Right ventricle myocardium superior (tissue), 1 donor: ENCODE measurements at regions not wholly inside any gene's neighbourhood (a gene's known extent, or its start where the extent isn't known, plus 50 kb on each side); places are given as distances from the start of the nearest gene placed in this dataset.
"Not testable (repeated sequence)": the region's sequence is repeated elsewhere in the genome, so short reads cannot be mapped to it uniquely, and the experiment has no call there.

Experiments
- ATAC-seq: fragments of 200-7000 bp; cut with Tn5 transposase; one replicate; pipeline ENCODE4 v1.9.1; 2020; ENCODE audit warnings: mild to moderate bottlenecking; ENCODE audit not compliant: poor library complexity
- DNase-seq: peaks from one replicate; pipeline ENCODE4 v3.0.0-alpha.2; 2020
- intact Hi-C: fragments of 100-400 bp; cut with DNase I; formaldehyde crosslinking; loops from one replicate; pipeline ENCODE4 v1.11.2; 2022
- donor health status: DM: no; HTN: yes; CAD: no; lungs with severe emphysema.

- no peak for ATAC-seq
- intact Hi-C loops: no loop called here
- no peak for DNase-seq
Observed at GRCh38 chr4:8694226-8694625, 101.7 kb downstream of the CPZ start.

DNA sequence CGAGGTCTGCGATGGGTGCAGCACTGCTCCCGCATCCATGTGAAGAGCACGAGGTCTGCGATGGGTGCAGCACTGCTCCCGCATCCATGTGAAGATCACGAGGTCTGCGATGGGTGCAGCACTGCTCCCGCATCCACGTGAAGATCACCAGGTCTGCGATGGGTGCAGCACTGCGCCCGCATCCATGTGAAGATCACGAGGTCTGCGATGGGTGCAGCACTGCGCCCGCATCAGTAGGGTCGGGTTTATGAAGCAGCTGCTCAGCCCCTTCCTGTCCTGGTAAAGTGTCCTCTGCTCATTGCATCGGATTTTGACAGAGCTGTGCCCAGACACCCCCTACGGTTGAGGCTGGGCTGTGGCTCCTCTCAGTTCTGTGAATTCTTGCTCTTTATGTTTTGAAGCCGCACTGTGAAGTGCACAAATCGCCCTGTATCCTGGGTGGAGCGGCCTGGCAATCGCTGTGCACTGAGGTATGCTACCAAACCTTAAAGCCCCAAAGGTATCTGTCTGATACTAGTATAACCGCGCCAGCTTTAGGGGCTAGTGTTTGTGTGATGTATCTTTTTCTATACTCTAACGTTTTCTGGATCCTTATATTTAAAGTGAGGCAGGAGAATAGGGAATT, 98.7 kb downstream of the CPZ start:
- DNase-seq: no peak
- intact Hi-C loops: no loop called here

DNA sequence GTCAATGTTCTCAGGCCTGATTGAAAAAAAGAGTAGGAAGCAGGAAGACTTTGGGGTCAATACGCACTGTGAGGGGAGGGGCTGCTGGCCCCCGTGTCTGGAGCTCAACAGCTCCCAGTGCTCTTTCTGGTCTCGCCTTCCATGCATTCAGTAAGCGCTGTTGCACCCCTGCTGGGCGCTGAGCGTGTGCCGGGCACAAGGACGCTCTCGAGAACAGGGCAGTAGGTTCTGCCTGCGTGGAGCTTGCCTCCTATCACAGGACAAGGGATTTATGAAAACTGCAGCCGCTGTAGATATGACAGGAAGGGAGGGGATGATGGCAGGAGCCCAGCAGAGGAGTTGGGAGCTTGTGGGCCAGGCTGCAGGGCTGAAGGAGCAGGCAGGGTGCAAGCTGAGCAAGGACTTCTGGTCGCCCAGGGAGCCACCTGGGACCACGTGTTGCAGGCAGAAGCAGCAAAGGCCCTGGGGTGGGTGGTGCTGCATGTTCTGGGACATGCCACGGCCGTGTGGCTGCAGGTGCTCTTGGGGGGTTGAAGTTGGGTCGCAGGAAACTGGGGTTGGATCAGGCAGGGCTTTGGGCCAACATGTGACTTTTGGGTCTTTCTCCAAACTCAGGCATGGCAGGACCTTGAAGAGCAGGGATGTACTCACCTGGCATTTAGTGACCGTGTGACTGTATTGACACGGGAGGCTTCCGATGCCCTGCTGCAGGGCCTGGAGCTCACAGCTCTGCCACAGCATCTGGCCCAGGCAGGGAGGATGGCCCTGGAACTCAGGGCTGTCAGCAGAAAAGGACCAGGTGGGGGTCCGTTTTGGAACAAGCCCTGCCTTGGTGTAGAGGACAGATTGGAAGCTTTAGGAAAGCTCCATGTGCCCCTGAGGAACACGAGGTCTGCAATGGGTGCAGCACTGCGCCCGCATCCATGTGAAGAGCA, 97.9 kb downstream of the CPZ start:
- DNase-seq: no peak
- intact Hi-C loops: no loop called here
- no peak for ATAC-seq

More for the DNA sequence above, 98.7 kb downstream of the CPZ start:
- no peak for ATAC-seq

DNA sequence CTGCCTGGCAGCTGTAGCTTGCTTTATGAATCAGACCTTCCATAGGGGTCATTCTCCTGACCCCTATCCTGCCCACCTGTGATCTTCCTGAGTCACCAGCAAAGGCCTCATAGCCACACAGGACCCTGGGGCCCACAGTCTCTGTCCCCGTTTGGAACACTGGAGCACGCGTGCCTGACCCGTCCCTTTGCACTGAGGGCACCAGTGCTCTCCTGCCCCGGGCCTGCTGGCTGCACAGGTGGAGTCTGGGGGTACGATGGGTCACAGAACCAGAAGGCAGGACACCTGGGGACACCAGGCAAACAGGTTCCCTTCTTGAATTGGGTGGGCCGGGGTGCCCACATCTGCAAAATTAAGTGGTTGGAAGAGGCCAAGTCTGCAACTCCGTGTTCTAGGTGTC, 97.2 kb downstream of the CPZ start:
- no peak for ATAC-seq
- no peak for DNase-seq
- intact Hi-C loops: no loop called here

DNA sequence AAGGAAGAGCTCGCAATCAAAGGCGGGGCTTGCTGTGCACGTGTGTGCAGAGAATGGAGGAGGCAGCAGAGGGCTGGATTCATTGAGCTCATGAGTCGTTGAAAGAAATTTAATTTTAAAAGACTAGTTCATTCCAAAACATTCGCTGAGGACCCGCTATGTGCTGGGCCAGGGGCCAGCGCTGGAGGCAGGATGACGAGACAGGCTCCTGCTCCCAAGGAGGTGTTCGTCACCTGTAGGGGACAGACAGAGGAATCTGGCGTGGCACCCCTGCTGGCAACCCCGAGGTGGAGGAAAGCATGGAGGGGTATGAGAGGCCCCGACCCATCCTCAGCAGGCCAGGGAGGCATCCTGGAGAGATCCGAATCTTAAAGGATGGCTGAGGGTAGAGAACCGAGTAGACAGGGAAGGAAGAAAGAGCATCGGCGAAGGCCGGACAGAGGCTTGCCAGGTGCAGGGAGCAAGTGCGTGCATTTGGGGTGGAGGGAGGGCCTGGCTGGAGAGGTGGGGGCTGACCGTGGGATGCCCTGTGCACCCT, 96.4 kb downstream of the CPZ start:
- DNase-seq (no peak), ATAC-seq (no peak)

DNA sequence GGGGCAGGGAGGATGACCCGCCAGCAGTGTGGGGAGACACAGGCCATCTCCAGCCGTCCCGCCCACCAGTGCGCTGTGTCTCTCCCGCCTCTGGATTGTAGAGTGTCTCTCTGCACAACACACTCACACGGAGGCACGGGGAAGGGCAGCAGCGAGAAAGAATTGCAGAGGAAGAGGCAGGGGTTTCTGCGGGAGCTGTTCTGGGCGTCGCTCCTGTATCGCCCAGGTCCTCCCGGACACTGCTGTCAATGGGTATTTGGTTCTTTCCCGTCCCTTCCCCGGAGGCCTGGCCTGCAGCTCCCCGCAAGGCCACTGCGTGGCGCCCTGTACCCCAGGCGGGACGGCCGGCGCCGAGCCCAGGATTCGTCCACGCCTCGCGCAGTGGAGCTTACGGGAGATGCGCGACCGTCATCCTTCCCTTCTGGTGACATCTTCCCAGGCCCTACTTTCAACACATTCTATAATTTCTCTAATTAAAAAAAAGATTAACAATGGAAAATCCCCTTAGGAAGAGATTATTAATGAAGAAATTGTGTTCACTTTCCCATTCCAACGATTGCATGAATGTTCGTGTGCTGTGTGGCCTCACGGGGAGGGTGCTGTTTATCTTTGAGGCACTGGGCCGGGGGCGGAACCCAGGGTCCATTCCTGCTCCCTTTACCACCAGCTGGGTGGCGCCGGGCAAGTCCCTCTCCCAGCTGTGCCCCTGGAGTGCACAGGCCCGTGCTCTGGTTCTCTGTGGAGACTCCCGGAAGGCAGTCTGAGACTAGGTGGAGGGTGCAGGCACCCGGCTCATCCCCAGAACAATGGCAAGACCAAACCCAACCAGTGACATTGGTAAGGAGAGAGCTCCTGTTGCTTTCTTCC, 95.7 kb downstream of the CPZ start:
- ATAC-seq (no peak), DNase-seq (no peak)
- intact Hi-C loops: no loop called here

More for the DNA sequence above, 96.4 kb downstream of the CPZ start:
- intact Hi-C loops: no loop called here

- intact Hi-C loops: no loop called here
- DNase-seq (no peak), ATAC-seq (no peak)
Observed at GRCh38 chr4:8687083-8687482, 94.5 kb downstream of the CPZ start.

DNA sequence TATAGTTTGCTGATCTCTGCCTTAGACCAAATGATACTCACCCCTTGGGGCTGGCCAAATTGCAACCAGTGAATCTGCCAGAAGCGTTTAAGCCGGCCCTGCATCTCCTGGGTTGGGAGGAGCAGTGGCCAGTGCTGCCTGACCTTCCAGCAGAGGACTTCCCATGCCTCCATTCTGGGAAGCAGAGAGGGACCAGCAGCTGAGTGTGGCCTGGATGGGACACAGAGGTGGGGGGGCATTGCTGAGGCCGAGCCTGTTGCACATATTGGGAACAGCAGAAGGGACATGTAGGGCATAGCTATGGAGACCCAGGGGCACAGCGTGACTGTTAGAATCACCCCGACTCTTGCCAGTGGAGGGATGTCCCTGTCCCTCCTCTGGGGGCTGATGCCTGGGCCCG, 93.3 kb downstream of the CPZ start:
- intact Hi-C loops: no loop called here
- DNase-seq (no peak), ATAC-seq (no peak)

- no peak for ATAC-seq
Observed at GRCh38 chr4:8683462-8683861, 90.9 kb downstream of the CPZ start.

GRCh38 chr4:8682725-8683124, 90.2 kb downstream of the CPZ start:
- intact Hi-C loops: no loop called here
- ATAC-seq: no peak
- no peak for DNase-seq

More at GRCh38 chr4:8683462-8683861, 90.9 kb downstream of the CPZ start:
- intact Hi-C loops: no loop called here
- DNase-seq: no peak

DNA sequence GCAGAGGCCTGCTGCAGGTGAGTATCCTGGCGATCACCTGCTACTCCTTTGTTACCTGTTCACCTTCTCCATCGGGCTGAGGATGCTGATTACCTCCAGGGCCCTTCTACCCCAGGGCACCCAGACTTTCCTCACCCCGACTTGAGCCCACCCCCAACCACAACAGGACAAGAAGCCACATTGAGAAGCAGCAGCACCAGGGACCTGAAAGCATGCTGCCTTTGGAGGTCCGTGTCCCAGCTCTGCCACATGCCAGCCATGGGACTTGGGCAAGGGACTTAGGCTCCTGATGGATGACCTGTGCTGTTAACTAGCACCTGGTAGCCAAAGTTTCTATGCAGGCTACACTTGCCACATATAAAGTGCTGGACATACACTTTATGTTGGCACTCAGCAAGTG, 89.7 kb downstream of the CPZ start:
- ATAC-seq: no peak
- no peak for DNase-seq
- intact Hi-C loops: no loop called here

GRCh38 chr4:8681391-8681790, 88.8 kb downstream of the CPZ start:
- intact Hi-C loops: no loop called here
- DNase-seq: no peak
- ATAC-seq: no peak

DNA sequence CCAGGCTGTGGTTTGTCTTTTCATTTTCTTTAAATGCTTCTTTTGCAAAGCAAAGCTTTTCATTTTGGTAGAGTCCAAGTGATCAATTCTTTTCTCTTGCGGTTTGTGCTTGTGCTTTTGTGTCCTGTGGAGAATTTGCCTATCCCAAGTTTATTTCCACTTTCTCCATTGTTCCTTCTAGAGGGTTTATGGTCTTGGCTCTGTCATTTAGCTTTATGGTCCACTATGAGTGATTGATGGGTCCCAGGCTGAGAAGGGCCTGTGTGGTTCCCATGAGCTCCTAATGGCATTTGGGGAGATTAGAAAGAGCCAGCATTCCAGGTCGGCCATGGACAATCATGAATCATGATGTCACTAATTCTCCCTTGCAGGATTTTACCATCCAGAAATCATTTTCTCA, 86.5 kb downstream of the CPZ start:
- ATAC-seq: no peak
- intact Hi-C loops: no loop called here
- DNase-seq: no peak

DNA sequence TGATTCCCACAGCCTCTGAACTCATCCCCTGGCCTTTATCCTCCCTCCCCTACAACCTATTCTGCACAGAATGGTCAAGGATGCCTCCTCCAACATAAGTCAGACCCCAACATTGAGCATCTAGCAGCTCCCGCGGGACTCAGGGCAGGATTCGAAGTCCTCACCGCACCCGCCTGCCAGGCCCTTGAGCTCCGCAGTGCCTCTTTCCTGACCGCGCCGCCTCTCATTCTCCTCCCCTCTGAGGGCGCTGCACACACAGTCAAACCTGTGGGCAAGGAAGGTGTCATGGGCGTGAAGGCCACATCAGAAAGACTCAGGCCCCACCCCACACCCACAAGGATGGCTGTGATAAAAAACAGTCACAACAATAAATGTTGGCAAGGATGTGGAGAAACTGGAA, 84.1 kb downstream of the CPZ start:
- ATAC-seq (no peak), DNase-seq (no peak)
- intact Hi-C loops: no loop called here

- no peak for DNase-seq
- intact Hi-C loops: no loop called here
- ATAC-seq: no peak
Observed at GRCh38 chr4:8675906-8676305, 83.3 kb downstream of the CPZ start.

GRCh38 chr4:8675383-8675782, 82.8 kb downstream of the CPZ start:
- DNase-seq (no peak), ATAC-seq (peak; percentile 25)
- intact Hi-C loops: no loop called here

GRCh38 chr4:8674311-8674885, 81.8 kb downstream of the CPZ start:
- intact Hi-C loops: no loop called here
- no peak for DNase-seq
- ATAC-seq: no peak

GRCh38 chr4:8673106-8673505, 80.5 kb downstream of the CPZ start:
- intact Hi-C loops, DNase-seq, ATAC-seq: not testable (repeated sequence)

DNA sequence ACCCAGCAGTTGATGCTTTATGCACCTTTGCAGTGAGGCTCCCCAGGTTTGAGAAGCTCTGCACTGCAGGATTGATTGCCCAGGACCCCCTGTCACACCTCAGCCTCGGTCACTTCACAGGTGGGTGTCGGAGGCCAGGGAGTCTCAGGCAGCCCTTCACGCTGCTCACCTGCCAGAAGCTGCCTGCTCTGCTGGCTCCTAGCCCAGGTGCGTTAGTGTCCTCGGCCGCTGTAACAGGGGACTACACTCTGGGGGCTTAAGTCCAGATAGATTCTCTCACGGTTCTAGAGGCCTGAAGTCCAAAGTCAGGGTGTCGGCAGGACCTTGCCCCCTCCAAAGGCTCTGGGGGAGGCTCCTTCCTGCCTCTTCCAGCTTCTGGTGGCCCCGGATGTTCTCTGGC, 79.9 kb downstream of the CPZ start:
- no peak for ATAC-seq
- intact Hi-C loops: no loop called here
- no peak for DNase-seq
